HuH-7 (cell line): ENCODE measurements at regions not wholly inside any gene's neighbourhood (a gene's known extent, or its start where the extent isn't known, plus 50 kb on each side); places are given as distances from the start of the nearest gene placed in this dataset.
A peak's percentile ranks its signal among the peaks of the same experiment; 100 is the strongest.

Experiments used
- DNase-seq: peaks from one replicate; pipeline ENCODE4 v3.0.0; 2011; ENCODE audit warnings: low spot score

- DNase-seq = no peak
Observed at GRCh38 chr3:117254985-117255384, 545.4 kb downstream of the TUSC7 start.

GRCh38 chr3:117255736-117256135 lies 546.2 kb downstream of the TUSC7 start:
- no peak for DNase-seq

- no peak for DNase-seq
Observed at GRCh38 chr3:117261983-117262421, 552.4 kb downstream of the TUSC7 start.

- no peak for DNase-seq
Observed at GRCh38 chr3:117263270-117263669, 553.7 kb downstream of the TUSC7 start.

GRCh38 chr3:117263745-117264144 lies 554.2 kb downstream of the TUSC7 start:
- no peak for DNase-seq

DNA sequence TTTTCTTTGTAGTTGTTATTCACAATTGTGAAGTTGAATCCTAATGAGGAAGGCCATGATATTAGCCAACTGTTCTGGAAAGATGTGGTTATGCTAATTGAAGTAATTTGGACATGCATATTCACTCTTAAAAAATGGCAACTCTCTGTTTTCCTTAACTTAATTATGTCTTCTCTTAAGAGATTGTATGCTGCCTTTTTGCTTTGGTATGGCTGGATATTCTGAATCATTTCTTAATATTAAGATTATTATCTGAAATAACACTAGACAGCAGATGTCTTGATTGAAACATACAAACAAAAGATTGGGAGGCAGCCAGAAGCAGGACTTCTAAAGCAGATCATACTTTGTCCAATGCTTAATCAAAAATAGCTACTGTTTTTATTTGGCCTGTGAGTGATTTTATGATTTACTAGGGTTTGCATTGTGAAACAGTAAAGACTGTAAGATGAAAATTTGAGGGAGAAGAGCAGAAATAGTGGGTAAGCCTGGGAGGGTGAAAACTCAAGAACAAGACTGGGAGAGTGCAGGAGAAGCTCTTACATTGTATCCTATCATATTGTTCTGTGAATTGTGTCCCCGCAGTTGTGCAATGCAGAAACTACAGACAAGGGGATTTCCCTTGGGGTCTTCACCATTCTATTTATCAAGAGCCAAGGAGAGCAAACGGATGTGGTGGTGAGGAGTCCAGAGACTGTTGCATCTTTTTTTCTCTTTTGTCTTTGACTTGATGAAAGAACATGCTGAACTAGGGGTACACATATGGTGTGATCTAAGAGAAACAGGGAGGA lies 554.8 kb downstream of the TUSC7 start:
- no peak for DNase-seq

DNA sequence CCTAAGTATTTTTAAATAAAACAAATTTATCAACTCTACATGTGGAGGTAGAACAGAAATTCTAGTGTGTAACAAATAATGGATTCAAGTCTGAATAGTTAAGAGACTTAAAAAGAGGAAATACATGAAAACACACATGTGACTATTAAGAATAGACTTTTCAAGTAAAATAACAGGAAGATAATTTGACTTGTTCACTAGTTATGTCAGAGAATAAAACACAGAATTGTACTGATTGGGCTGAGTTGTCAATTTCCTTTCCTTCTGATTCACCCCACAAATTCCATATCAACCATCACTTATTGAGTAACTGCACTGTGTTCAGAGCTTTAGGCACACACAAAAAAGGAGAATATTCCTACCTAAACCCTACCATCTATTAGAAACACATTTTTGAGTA lies 557.2 kb downstream of the TUSC7 start:
- DNase-seq = no peak

- no peak for DNase-seq
Observed at GRCh38 chr3:117268318-117268717, 558.7 kb downstream of the TUSC7 start.

- DNase-seq = no peak
Observed at GRCh38 chr3:117272274-117272673, 562.7 kb downstream of the TUSC7 start.

- no peak for DNase-seq
Observed at GRCh38 chr3:117272876-117273523, 563.4 kb downstream of the TUSC7 start.

DNA sequence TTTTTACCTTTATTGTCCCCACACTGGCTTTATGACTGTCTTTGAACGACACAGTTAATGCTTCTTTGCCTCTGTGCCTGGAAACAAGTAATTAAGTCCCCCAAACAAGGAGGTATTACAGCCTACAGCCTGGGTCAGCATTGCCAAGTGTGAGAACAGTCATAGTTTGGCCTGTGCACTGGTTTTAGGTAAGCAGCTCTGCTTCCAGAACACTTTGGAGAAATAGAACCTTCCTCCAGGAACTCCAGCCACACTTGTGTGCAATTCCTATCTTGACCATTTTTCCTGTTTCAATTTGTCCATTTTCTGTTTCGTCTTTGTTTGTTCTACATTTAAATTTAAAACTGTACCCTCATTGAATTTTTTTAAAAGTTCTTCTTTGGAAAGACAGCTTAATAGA lies 568.2 kb downstream of the TUSC7 start:
- DNase-seq = no peak

GRCh38 chr3:117278424-117279190 lies 569.0 kb downstream of the TUSC7 start:
- peak; percentile 8 for DNase-seq

GRCh38 chr3:117281371-117281770 lies 571.8 kb downstream of the TUSC7 start:
- no peak for DNase-seq

- DNase-seq = no peak
Observed at GRCh38 chr3:117282566-117282965, 573.0 kb downstream of the TUSC7 start.

DNA sequence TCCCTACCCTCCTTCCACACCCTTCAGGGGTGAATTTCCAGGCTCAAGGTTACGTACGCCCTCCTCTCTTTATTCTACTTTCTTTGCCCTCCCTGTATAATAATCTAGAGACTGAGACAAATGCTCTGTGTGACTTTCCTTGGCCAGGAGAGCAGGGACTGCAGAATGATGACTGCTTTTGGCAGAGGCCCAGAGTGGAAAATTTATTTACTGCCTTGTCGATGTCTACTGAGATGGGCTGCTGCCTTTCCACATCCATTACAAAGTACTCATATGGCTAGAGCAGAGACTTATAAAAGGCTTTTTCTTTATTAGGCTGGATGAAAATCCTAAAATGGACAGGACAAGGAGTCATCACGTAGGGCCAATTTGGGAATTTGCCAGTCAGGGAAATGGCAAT lies 576.2 kb downstream of the TUSC7 start:
- DNase-seq = no peak

DNA sequence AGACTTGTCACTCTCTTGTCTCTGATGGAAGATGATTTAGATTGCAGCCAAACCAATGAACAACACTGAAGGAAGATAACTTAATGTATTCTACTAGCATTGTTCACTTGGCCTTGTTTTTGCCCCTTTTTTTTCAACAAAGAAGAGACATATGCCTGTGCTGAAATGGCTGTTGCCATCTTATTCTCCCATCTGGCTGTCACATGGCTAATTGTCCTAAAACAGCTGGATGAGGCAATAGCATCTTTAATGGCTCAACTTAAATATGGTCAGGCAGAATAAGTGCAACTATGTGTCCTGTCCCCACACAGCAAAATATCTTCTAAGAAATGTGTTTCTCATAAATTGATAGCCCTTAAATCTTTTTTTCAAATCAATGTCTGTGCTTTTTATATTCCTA lies 576.9 kb downstream of the TUSC7 start:
- no peak for DNase-seq

DNA sequence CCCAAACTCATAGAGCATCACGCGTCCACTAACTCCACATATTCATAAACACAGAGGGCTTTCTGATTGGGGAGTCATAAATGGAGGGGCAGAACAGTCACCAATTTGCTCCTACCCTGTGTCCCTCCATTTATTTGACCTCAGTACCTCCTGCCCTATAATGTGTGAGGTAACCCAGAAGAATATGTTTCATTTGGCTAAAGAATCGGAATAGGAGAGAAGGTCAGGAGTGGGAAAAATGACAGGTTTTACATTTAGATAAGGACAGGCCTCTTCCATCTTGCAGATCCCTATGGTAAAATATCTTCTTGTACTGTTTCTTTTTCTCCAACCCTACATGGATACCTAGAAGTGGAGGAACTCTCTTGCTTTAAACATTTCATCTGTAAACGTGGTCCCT lies 578.0 kb downstream of the TUSC7 start:
- DNase-seq = no peak

GRCh38 chr3:117291476-117291875 lies 581.9 kb downstream of the TUSC7 start:
- DNase-seq = no peak

DNA sequence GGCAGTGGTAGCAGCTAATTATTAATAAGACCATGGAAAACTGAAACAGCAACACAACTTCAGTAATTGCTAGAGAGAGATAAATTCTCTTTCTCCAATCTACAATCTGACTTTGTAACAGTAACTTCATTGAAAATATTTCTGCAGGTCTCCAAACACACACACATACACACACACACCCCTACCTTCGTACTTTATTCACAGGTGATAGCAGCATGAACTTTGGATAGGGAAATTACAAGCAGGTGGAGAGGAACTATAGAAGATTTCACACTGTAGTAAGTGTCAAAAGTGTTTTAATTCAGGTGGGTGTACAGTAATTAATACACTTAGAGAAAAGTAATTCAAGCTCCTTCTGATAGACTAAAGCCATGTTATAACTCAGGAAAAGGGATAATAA lies 587.5 kb downstream of the TUSC7 start:
- no peak for DNase-seq

- DNase-seq = no peak
Observed at GRCh38 chr3:117297541-117297940, 588.0 kb downstream of the TUSC7 start.

GRCh38 chr3:117298273-117298672 lies 588.7 kb downstream of the TUSC7 start:
- no peak for DNase-seq

- no peak for DNase-seq
Observed at GRCh38 chr3:117302428-117302827, 592.8 kb downstream of the TUSC7 start.

DNA sequence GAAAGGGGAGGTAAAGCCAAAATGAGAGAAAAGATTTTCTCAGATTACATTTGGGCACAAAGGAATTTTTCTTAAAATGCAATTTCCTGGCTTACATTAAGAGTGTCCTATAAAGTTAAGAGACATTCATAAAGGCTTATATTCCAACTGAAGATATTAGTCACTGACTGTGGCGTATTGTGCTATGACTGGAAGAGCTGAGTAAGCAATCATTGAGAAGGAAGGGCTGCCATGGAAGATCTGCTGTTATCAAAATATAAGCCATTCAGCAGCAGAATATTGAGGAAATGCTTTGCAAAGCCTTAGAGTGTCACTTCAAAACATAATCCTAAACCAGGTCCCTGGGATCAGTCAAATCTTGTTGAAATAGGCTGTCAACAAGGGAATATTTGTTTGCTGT lies 593.9 kb downstream of the TUSC7 start:
- DNase-seq = no peak
